ENCODE measurements at regions not wholly inside any gene's neighbourhood (a gene's known extent, or its start where the extent isn't known, plus 50 kb on each side); places are given as distances from the start of the nearest gene placed in this dataset.

GRCh38 chr3:181570472-181570871, 141.3 kb upstream of the SOX2 start:
- H3K4me1 Mint-ChIP-seq, result no peaks in the 10 kb centered on the region
- H3K36me3 Mint-ChIP-seq, result no peaks in the 10 kb centered on the region
- H3K27me3 Mint-ChIP-seq, result no peaks in the 10 kb centered on the region
- H3K4me3 ChIP-seq (ENCODE audit: low read depth, low read length), result no peak overlapping the region
- no peak overlapping the region for H3K27ac ChIP-seq (ENCODE audit: insufficient read depth, low read length, poor library complexity, severe bottlenecking)
- DNase-seq (no peak), ATAC-seq (ENCODE audit: low read depth in 2 of 2) (no peak)
- no peaks in the 10 kb centered on the region for H3K27me3 ChIP-seq (ENCODE audit: control insufficient read depth, insufficient read depth, low read length)
- H3K9me3 Mint-ChIP-seq, result peaks cover 0 to 15% (median 0%) of the 10 kb centered on the region in 7 donors
- no peaks in the 10 kb centered on the region for H3K36me3 ChIP-seq (ENCODE audit: control insufficient read depth, insufficient read depth, low read length)
- no peaks in the 10 kb centered on the region for H3K4me1 ChIP-seq (ENCODE audit: control insufficient read depth, insufficient read depth, low read length, poor library complexity, severe bottlenecking)
- H3K4me3 Mint-ChIP-seq, result no peak overlapping the region
- H3K27ac Mint-ChIP-seq, result no peak overlapping the region
- H3K9me3 ChIP-seq (ENCODE audit: control insufficient read depth in 2 of 2, low read length in 2 of 2), result no peaks in the 10 kb centered on the region

- ATAC-seq (ENCODE audit: low read depth in 2 of 2), result no peak
- H3K27me3 Mint-ChIP-seq, result no peaks in the 10 kb centered on the region
- Histone ChIP-seq H3K27me3 (ENCODE audit: control insufficient read depth, insufficient read depth, low read length) (no peaks in the 10 kb centered on the region), H3K36me3 (ENCODE audit: control insufficient read depth, insufficient read depth, low read length) (no peaks in the 10 kb centered on the region), H3K4me1 (ENCODE audit: control insufficient read depth, insufficient read depth, low read length, poor library complexity, severe bottlenecking) (no peaks in the 10 kb centered on the region), H3K9me3 (ENCODE audit: control insufficient read depth in 2 of 2, low read length in 2 of 2) (no peaks in the 10 kb centered on the region), H3K27ac (ENCODE audit: insufficient read depth, low read length, poor library complexity, severe bottlenecking) (no peak overlapping the region), H3K4me3 (ENCODE audit: low read depth, low read length) (no peak overlapping the region)
- H3K4me1 Mint-ChIP-seq, result no peaks in the 10 kb centered on the region
- no peak overlapping the region for H3K27ac Mint-ChIP-seq
- no peak overlapping the region for H3K4me3 Mint-ChIP-seq
- no peak for DNase-seq
- no peaks in the 10 kb centered on the region for H3K36me3 Mint-ChIP-seq
- H3K9me3 Mint-ChIP-seq, result peaks cover 0 to 17% (median 0%) of the 10 kb centered on the region in 7 donors
Observed at GRCh38 chr3:181569356-181569940, 142.3 kb upstream of the SOX2 start.

DNA sequence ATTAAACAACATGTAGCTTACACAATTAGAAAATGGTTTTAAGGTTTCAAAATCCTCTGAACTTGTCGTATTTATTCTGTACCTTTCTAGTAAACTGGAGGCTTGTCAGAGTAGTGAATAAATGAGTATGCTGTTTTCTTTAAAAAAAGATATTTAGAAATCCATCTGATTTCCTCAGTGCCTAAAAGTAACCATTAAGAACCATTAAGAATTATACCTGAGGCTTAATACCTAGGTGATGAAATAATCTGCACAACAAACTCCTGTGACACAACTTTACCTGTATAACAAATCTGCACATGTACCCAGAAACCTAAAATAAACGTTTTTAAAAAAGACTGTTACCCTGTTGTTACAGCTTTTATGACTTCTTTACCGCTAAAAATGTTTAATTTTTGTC, 143.0 kb upstream of the SOX2 start:
- H3K4me3 ChIP-seq (ENCODE audit: low read depth, low read length), result no peak overlapping the region
- H3K27me3 Mint-ChIP-seq, result no peaks in the 10 kb centered on the region
- no peak for DNase-seq

DNA sequence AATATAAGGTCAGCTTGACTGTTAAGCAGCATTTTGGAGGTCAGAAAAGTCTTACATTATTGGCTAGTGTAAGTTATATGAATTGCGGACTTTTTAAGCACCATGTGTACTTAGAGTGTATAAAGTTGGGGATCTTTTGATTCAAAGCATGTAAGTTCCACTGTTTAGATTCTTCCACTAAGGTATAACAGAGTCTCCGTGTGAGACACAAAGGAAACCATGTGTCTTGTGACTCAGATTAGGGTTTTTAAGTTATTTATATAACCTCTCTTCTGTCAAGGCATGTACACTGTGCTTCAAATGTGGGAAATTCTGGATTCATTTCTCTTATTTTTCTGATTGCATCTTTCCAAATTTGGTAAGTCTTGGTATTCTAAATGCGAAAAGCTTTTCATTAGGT, 143.5 kb upstream of the SOX2 start:
- Mint-ChIP-seq H3K9me3 (peaks cover 0 to 17% (median 1%) of the 10 kb centered on the region in 7 donors), H3K36me3 (no peaks in the 10 kb centered on the region), H3K27me3 (no peaks in the 10 kb centered on the region), H3K4me3 (no peak overlapping the region), H3K4me1 (no peaks in the 10 kb centered on the region), H3K27ac (no peak overlapping the region)
- H3K9me3 ChIP-seq (ENCODE audit: control insufficient read depth in 2 of 2, low read length in 2 of 2), result no peaks in the 10 kb centered on the region
- no peaks in the 10 kb centered on the region for H3K4me1 ChIP-seq (ENCODE audit: control insufficient read depth, insufficient read depth, low read length, poor library complexity, severe bottlenecking)
- H3K4me3 ChIP-seq (ENCODE audit: low read depth, low read length), result no peak overlapping the region
- no peak for DNase-seq
- ATAC-seq (ENCODE audit: low read depth in 2 of 2), result no peak
- no peaks in the 10 kb centered on the region for H3K36me3 ChIP-seq (ENCODE audit: control insufficient read depth, insufficient read depth, low read length)
- no peaks in the 10 kb centered on the region for H3K27me3 ChIP-seq (ENCODE audit: control insufficient read depth, insufficient read depth, low read length)
- H3K27ac ChIP-seq (ENCODE audit: insufficient read depth, low read length, poor library complexity, severe bottlenecking), result no peak overlapping the region

More for the DNA sequence above, 143.0 kb upstream of the SOX2 start:
- no peaks in the 10 kb centered on the region for H3K36me3 Mint-ChIP-seq
- no peaks in the 10 kb centered on the region for H3K4me1 Mint-ChIP-seq
- Histone ChIP-seq H3K9me3 (ENCODE audit: control insufficient read depth in 2 of 2, low read length in 2 of 2) (no peaks in the 10 kb centered on the region), H3K27ac (ENCODE audit: insufficient read depth, low read length, poor library complexity, severe bottlenecking) (no peak overlapping the region), H3K4me1 (ENCODE audit: control insufficient read depth, insufficient read depth, low read length, poor library complexity, severe bottlenecking) (no peaks in the 10 kb centered on the region), H3K27me3 (ENCODE audit: control insufficient read depth, insufficient read depth, low read length) (no peaks in the 10 kb centered on the region), H3K36me3 (ENCODE audit: control insufficient read depth, insufficient read depth, low read length) (no peaks in the 10 kb centered on the region)
- H3K27ac Mint-ChIP-seq, result no peak overlapping the region
- no peak overlapping the region for H3K4me3 Mint-ChIP-seq
- ATAC-seq (ENCODE audit: low read depth in 2 of 2), result no peak
- H3K9me3 Mint-ChIP-seq, result peaks cover 0 to 17% (median 0%) of the 10 kb centered on the region in 7 donors

GRCh38 chr3:181567311-181568075, 144.2 kb upstream of the SOX2 start:
- Mint-ChIP-seq H3K4me3 (no peak overlapping the region), H3K36me3 (no peaks in the 10 kb centered on the region), H3K27ac (no peak overlapping the region), H3K9me3 (peaks cover 0 to 17% (median 1%) of the 10 kb centered on the region in 7 donors), H3K4me1 (no peaks in the 10 kb centered on the region), H3K27me3 (no peaks in the 10 kb centered on the region)
- Histone ChIP-seq H3K4me1 (ENCODE audit: control insufficient read depth, insufficient read depth, low read length, poor library complexity, severe bottlenecking) (no peaks in the 10 kb centered on the region), H3K36me3 (ENCODE audit: control insufficient read depth, insufficient read depth, low read length) (no peaks in the 10 kb centered on the region), H3K27me3 (ENCODE audit: control insufficient read depth, insufficient read depth, low read length) (no peaks in the 10 kb centered on the region), H3K9me3 (ENCODE audit: control insufficient read depth in 2 of 2, low read length in 2 of 2) (no peaks in the 10 kb centered on the region), H3K27ac (ENCODE audit: insufficient read depth, low read length, poor library complexity, severe bottlenecking) (no peak overlapping the region), H3K4me3 (ENCODE audit: low read depth, low read length) (no peak overlapping the region)
- DNase-seq (no peak), ATAC-seq (ENCODE audit: low read depth in 2 of 2) (no peak)

DNA sequence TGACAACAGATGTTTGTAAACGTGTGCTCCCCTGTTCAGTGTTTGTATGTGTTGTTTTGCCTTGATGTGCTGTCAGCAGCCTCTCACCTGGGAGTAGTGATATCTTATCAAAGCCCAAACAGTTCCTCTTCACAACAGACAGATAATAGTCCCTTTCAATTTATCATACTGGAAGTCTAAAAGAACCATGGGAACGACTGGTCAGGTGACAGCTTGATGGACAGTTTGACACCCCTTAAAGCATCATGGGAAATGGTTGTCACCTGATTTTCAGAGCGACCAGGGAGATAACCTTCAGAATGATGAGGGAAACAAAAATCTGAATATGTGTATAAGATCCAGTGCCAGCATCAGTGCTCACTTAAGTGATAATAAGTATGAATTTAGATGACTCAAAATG, 146.3 kb upstream of the SOX2 start:
- Mint-ChIP-seq H3K4me1 (no peaks in the 10 kb centered on the region), H3K9me3 (peaks cover 0 to 15% (median 1%) of the 10 kb centered on the region in 7 donors), H3K27me3 (no peaks in the 10 kb centered on the region), H3K36me3 (no peaks in the 10 kb centered on the region), H3K27ac (no peak overlapping the region), H3K4me3 (no peak overlapping the region)
- no peak for DNase-seq
- ATAC-seq (ENCODE audit: low read depth in 2 of 2), result no peak
- no peaks in the 10 kb centered on the region for H3K36me3 ChIP-seq (ENCODE audit: control insufficient read depth, insufficient read depth, low read length)
- H3K4me1 ChIP-seq (ENCODE audit: control insufficient read depth, insufficient read depth, low read length, poor library complexity, severe bottlenecking), result no peaks in the 10 kb centered on the region
- H3K27ac ChIP-seq (ENCODE audit: insufficient read depth, low read length, poor library complexity, severe bottlenecking), result no peak overlapping the region
- no peaks in the 10 kb centered on the region for H3K27me3 ChIP-seq (ENCODE audit: control insufficient read depth, insufficient read depth, low read length)
- no peaks in the 10 kb centered on the region for H3K9me3 ChIP-seq (ENCODE audit: control insufficient read depth in 2 of 2, low read length in 2 of 2)
- H3K4me3 ChIP-seq (ENCODE audit: low read depth, low read length), result no peak overlapping the region

DNA sequence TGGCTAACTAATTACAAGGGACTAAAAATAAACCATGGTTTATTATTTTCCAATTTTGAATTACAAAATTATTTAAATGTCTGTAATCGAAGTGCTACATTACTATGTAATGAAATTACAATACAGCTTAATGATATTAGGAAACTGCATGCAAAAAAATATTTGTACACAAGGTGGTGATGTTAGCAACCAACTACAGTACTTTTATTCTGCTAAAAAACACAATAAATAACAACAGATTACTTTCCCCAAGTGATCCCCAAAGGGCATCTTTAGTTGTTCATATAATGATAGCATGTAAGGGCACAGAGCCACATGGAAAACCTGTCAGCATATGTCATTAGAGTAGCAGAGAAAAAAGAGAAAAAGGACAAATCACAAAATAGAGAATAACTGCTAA, 147.5 kb upstream of the SOX2 start:
- Mint-ChIP-seq H3K4me3 (no peak overlapping the region), H3K9me3 (peaks cover 0 to 9% (median 1%) of the 10 kb centered on the region in 7 donors), H3K36me3 (no peaks in the 10 kb centered on the region), H3K27ac (no peak overlapping the region), H3K27me3 (no peaks in the 10 kb centered on the region), H3K4me1 (no peaks in the 10 kb centered on the region)
- Histone ChIP-seq H3K27ac (ENCODE audit: insufficient read depth, low read length, poor library complexity, severe bottlenecking) (no peak overlapping the region), H3K4me1 (ENCODE audit: control insufficient read depth, insufficient read depth, low read length, poor library complexity, severe bottlenecking) (no peaks in the 10 kb centered on the region), H3K36me3 (ENCODE audit: control insufficient read depth, insufficient read depth, low read length) (no peaks in the 10 kb centered on the region), H3K27me3 (ENCODE audit: control insufficient read depth, insufficient read depth, low read length) (no peaks in the 10 kb centered on the region), H3K4me3 (ENCODE audit: low read depth, low read length) (no peak overlapping the region), H3K9me3 (ENCODE audit: control insufficient read depth in 2 of 2, low read length in 2 of 2) (no peaks in the 10 kb centered on the region)
- DNase-seq (no peak), ATAC-seq (ENCODE audit: low read depth in 2 of 2) (no peak)

All from CD4-positive, CD25-positive, alpha-beta regulatory T cell (primary cell).